CD1c-positive myeloid dendritic cell (primary cell): ENCODE measurements at regions not wholly inside any gene's neighbourhood (a gene's known extent, or its start where the extent isn't known, plus 50 kb on each side); places are given as distances from the start of the nearest gene placed in this dataset.
A peak's percentile ranks its signal among the peaks of the same experiment; 100 is the strongest.
"Not testable (repeated sequence)": the region's sequence is repeated elsewhere in the genome, so short reads cannot be mapped to it uniquely, and the experiment has no call there.

Experiments used
- DNase-seq: peaks from one replicate; pipeline ENCODE4 v3.0.0-alpha.2; 2016; ENCODE audit errors: extremely low spot score

GRCh38 chr13:81048026-81048461, 707.1 kb upstream of the SPRY2 start:
- no peak for DNase-seq

- no peak for DNase-seq
Observed at GRCh38 chr13:81041761-81042160, 700.8 kb upstream of the SPRY2 start.

GRCh38 chr13:81031996-81032395, 691.1 kb upstream of the SPRY2 start:
- DNase-seq, result no peak

- no peak for DNase-seq
Observed at GRCh38 chr13:81025091-81025490, 684.2 kb upstream of the SPRY2 start.

GRCh38 chr13:81021284-81021840, 680.4 kb upstream of the SPRY2 start:
- no peak for DNase-seq

- DNase-seq, result no peak
Observed at GRCh38 chr13:81020010-81020409, 679.1 kb upstream of the SPRY2 start.

GRCh38 chr13:81018936-81019335, 678.0 kb upstream of the SPRY2 start:
- no peak for DNase-seq

GRCh38 chr13:81017513-81018152, 676.7 kb upstream of the SPRY2 start:
- peak; percentile 58 for DNase-seq

- no peak for DNase-seq
Observed at GRCh38 chr13:81012031-81012430, 671.1 kb upstream of the SPRY2 start.

GRCh38 chr13:81001828-81002385, 661.0 kb upstream of the SPRY2 start:
- no peak for DNase-seq

- DNase-seq, result not testable (repeated sequence)
Observed at GRCh38 chr13:80998603-80999002, 657.7 kb upstream of the SPRY2 start.

GRCh38 chr13:80989747-80990146, 648.8 kb upstream of the SPRY2 start:
- no peak for DNase-seq

GRCh38 chr13:80989241-80989640, 648.3 kb upstream of the SPRY2 start:
- no peak for DNase-seq

GRCh38 chr13:80988391-80989151, 647.6 kb upstream of the SPRY2 start:
- peak; percentile 37 for DNase-seq

- peak; percentile 68 for DNase-seq
Observed at GRCh38 chr13:80979035-80979641, 638.2 kb upstream of the SPRY2 start.

- DNase-seq, result no peak
Observed at GRCh38 chr13:80977168-80977567, 636.2 kb upstream of the SPRY2 start.

GRCh38 chr13:80975903-80976302, 635.0 kb upstream of the SPRY2 start:
- no peak for DNase-seq

- DNase-seq, result no peak
Observed at GRCh38 chr13:80973721-80974120, 632.8 kb upstream of the SPRY2 start.

- no peak for DNase-seq
Observed at GRCh38 chr13:80972857-80973478, 632.0 kb upstream of the SPRY2 start.

- DNase-seq, result no peak
Observed at GRCh38 chr13:80965097-80965496, 624.2 kb upstream of the SPRY2 start.

- no peak for DNase-seq
Observed at GRCh38 chr13:80962855-80963254, 621.9 kb upstream of the SPRY2 start.

GRCh38 chr13:80962173-80962572, 621.2 kb upstream of the SPRY2 start:
- DNase-seq, result no peak
